PC-3 (cell line): ENCODE measurements at regions not wholly inside any gene's neighbourhood (a gene's known extent, or its start where the extent isn't known, plus 50 kb on each side); places are given as distances from the start of the nearest gene placed in this dataset.
"Not testable (repeated sequence)": the region's sequence is repeated elsewhere in the genome, so short reads cannot be mapped to it uniquely, and the experiment has no call there.

Source experiments
- ATAC-seq: fragments of 200-7000 bp; cut with Tn5 transposase; 2 replicates; pipeline ENCODE4 v1.9.1; 2020; ENCODE audit warnings: mild to moderate bottlenecking, moderate library complexity
- BruUV-seq: library from RNA; stranded (reverse); fragments of 400-500 nt; replicated peaks from 2 replicates; lab custom pipeline; 2021; lab: Mats Ljungman, UMichigan
- CTCF ChIA-PET: fragments of 300-600 bp; sonication (Branson Sonifier 250); formaldehyde crosslinking; loops from one replicate; lab custom pipeline; 2022; ENCODE audit warnings: antibody characterized with exemption; lab: Charles Lee
- POLR2A ChIA-PET: fragments of 300-600 bp; sonication (Branson Sonifier 250); formaldehyde crosslinking; loops from one replicate; lab custom pipeline; 2022; ENCODE audit warnings: antibody characterized with exemption; ENCODE audit not compliant: unreplicated experiment; lab: Charles Lee
- DNase-seq: peaks from one replicate; pipeline ENCODE4 v3.0.0-alpha.2; 2015
- H2AFZ ChIP-seq: fragments of 300-600 bp; sonication (generic); 2 replicates; pipeline ENCODE4 v1.6.0; 2016; ENCODE audit warnings: antibody characterized with exemption, low read length
- H3F3A ChIP-seq: fragments of 300-600 bp; sonication (generic); one replicate; pipeline ENCODE4 v1.6.0; 2017; ENCODE audit warnings: antibody characterized with exemption, low read length, control low read depth, mild to moderate bottlenecking; ENCODE audit not compliant: unreplicated experiment
- H3K27ac ChIP-seq: fragments of 300-600 bp; sonication (generic); 2 replicates; pipeline ENCODE4 v1.5.1; 2016; ENCODE audit warnings: mild to moderate bottlenecking, low read length
- H3K27me3 ChIP-seq: fragments of 300-600 bp; sonication (generic); 2 replicates; pipeline ENCODE4 v1.6.1; 2016; ENCODE audit warnings: low read length, mixed read lengths
- H3K36me3 ChIP-seq: fragments of 300-600 bp; sonication (generic); 2 replicates; pipeline ENCODE4 v1.6.1; 2016; ENCODE audit warnings: low read depth, mixed run types, low read length, mixed read lengths
- H3K4me1 ChIP-seq: fragments of 300-600 bp; sonication (generic); 2 replicates; pipeline ENCODE4 v1.5.1; 2016; ENCODE audit warnings: low read length; ENCODE audit not compliant: insufficient read depth
- H3K4me2 ChIP-seq: fragments of 300-600 bp; sonication (generic); 2 replicates; pipeline ENCODE4 v1.6.0; 2016; ENCODE audit warnings: low read length
- H3K4me3 ChIP-seq: fragments of 300-600 bp; sonication (generic); 2 replicates; pipeline ENCODE4 v1.5.1; 2016; ENCODE audit warnings: mild to moderate bottlenecking, low read length, mixed read lengths
- H3K79me2 ChIP-seq: fragments of 300-600 bp; sonication (generic); 2 replicates; pipeline ENCODE4 v1.6.1; 2017; ENCODE audit warnings: low read length, mixed read lengths
- H3K9ac ChIP-seq: fragments of 300-600 bp; sonication (generic); 2 replicates; pipeline ENCODE4 v1.6.0; 2016; ENCODE audit warnings: mild to moderate bottlenecking, low read length
- H3K9me2 ChIP-seq: fragments of 300-600 bp; sonication (generic); replicated peaks from 2 replicates; pipeline ENCODE4 v1.6.1; 2016; ENCODE audit warnings: mixed run types, low read length, mixed read lengths
- H3K9me3 ChIP-seq: fragments of 300-600 bp; sonication (generic); 2 replicates; pipeline ENCODE4 v1.6.1; 2016; ENCODE audit warnings: low read length, mixed read lengths
- H4K20me1 ChIP-seq: fragments of 300-600 bp; sonication (generic); 2 replicates; pipeline ENCODE4 v1.6.1; 2016; ENCODE audit warnings: low read length, mixed read lengths
- EZH2 ChIP-seq: fragments of 300-600 bp; sonication (generic); IDR thresholded peaks from one replicate; pipeline ENCODE4 v1.6.1; 2017; ENCODE audit warnings: antibody characterized with exemption, mild to moderate bottlenecking, low read length; ENCODE audit not compliant: unreplicated experiment
- EZH2phosphoT487 ChIP-seq: fragments of 300-600 bp; sonication (generic); IDR thresholded peaks from 2 replicates; pipeline ENCODE4 v1.6.1; 2018; ENCODE audit warnings: mild to moderate bottlenecking, antibody characterized with exemption, low read length, borderline replicate concordance
- intact Hi-C: fragments of 100-400 bp; cut with micrococcal nuclease; formaldehyde crosslinking; loops from 2 replicates; pipeline ENCODE4 v1.9.0; 2023
- TF ChIP-seq, protein P1 (sequence below): fragments of 300-600 bp; sonication (generic); conservative IDR thresholded peaks from 2 replicates; pipeline ENCODE4 v1.5.1; 2017; ENCODE audit warnings: antibody characterized with exemption, low read depth, mild to moderate bottlenecking, low read length

DNA sequence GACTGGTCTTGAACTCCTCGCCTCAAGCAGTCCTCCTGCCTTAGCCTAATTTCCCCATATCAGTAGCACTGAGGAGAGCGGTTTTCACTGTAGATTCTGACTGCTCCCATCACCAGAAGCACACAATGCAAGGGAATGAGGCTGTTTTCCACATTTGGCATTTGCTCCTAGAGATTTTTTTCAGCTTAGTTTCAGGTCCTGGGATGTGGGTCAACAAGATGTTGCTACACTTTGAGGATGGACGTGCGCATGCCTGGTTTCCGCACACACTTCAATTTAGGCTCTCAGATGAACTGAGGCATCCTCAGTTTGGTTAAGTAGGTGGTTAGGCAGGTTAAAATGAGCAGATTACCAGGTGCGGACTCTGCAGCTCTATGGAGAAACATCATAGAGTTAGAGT lies 287.1 kb upstream of the LYZL1 start:
- no TSS peak for BruUV-seq
- H3K79me2 ChIP-seq: no peaks in the 10 kb centered on the region
- no peaks in the 10 kb centered on the region for H3K9me3 ChIP-seq
- no peaks in the 10 kb centered on the region for H3F3A ChIP-seq
- H4K20me1 ChIP-seq: no peaks in the 10 kb centered on the region
- TF ChIP-seq EZH2phosphoT487 (no peak), EZH2 (no peak)
- TF ChIP-seq, protein P1, sequence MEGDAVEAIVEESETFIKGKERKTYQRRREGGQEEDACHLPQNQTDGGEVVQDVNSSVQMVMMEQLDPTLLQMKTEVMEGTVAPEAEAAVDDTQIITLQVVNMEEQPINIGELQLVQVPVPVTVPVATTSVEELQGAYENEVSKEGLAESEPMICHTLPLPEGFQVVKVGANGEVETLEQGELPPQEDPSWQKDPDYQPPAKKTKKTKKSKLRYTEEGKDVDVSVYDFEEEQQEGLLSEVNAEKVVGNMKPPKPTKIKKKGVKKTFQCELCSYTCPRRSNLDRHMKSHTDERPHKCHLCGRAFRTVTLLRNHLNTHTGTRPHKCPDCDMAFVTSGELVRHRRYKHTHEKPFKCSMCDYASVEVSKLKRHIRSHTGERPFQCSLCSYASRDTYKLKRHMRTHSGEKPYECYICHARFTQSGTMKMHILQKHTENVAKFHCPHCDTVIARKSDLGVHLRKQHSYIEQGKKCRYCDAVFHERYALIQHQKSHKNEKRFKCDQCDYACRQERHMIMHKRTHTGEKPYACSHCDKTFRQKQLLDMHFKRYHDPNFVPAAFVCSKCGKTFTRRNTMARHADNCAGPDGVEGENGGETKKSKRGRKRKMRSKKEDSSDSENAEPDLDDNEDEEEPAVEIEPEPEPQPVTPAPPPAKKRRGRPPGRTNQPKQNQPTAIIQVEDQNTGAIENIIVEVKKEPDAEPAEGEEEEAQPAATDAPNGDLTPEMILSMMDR: no peak
- intact Hi-C loops: no loop called here
- H3K36me3 ChIP-seq: no peaks in the 10 kb centered on the region
- no peak overlapping the region for H3K4me2 ChIP-seq
- CTCF ChIA-PET: no interaction called here
- H3K9me2 ChIP-seq: no peaks in the 10 kb centered on the region
- no peak overlapping the region for H3K9ac ChIP-seq
- no peak overlapping the region for H3K27ac ChIP-seq
- no peak overlapping the region for H2AFZ ChIP-seq
- POLR2A ChIA-PET: no interaction called here
- no peaks in the 10 kb centered on the region for H3K27me3 ChIP-seq
- ATAC-seq (no peak), DNase-seq (no peak)
- peaks cover 10% of the 10 kb centered on the region for H3K4me1 ChIP-seq
- H3K4me3 ChIP-seq: no peak overlapping the region

DNA sequence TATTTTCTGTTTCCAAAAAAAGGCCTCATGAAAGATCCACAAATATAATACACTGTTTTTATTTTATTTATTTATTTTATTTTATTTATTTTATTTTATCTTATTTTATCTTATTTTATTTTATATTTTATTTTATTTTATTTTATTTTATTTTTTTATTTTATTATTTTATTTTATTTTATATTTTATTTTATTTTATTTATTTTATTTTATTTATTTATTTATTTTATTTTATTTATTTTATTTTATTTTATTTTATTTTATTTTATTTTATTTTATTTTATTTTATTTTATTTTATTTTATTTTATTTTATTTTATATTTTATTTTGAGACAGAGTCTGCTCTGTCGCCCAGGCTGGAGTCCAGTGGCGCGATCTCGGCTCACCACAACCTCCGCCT lies 285.9 kb upstream of the LYZL1 start:
- H3K9me3 ChIP-seq, H3K4me3 ChIP-seq, H3K4me2 ChIP-seq, ATAC-seq, H3K27me3 ChIP-seq, DNase-seq, BruUV-seq, H3K9ac ChIP-seq, H3K9me2 ChIP-seq, H3F3A ChIP-seq, H3K4me1 ChIP-seq, H3K79me2 ChIP-seq, H3K36me3 ChIP-seq, CTCF ChIA-PET, POLR2A ChIA-PET, intact Hi-C loops, H3K27ac ChIP-seq, H4K20me1 ChIP-seq, H2AFZ ChIP-seq: not testable (repeated sequence)

DNA sequence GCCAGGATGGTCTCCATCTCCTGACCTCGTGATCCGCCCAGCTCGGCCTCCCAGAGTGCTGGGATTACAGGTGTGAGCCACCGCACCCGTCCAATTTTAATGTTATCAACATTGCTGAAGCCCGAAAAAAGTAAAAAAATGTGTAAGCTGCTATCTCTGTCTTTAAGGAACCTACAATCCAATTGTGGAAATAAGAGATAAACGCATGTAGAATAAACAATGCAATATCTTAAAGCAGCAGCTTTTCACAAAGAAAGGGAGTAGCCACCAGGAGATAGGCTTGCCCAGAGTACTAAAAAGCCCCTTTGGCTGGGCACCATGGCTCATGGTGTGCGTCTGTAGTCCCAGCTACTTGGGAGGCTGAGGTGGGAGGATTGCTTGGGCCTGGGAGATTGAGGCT lies 282.9 kb upstream of the LYZL1 start:
- Histone ChIP-seq H4K20me1 (no peaks in the 10 kb centered on the region), H3K9me3 (no peaks in the 10 kb centered on the region), H3F3A (no peaks in the 10 kb centered on the region), H2AFZ (no peak overlapping the region), H3K9ac (no peak overlapping the region), H3K79me2 (no peaks in the 10 kb centered on the region), H3K27me3 (no peaks in the 10 kb centered on the region), H3K4me1 (no peaks in the 10 kb centered on the region), H3K27ac (no peak overlapping the region), H3K36me3 (no peaks in the 10 kb centered on the region), H3K4me3 (no peak overlapping the region), H3K9me2 (no peaks in the 10 kb centered on the region), H3K4me2 (no peak overlapping the region)
- ChIA-PET POLR2A (no interaction called here), CTCF (no interaction called here)
- TF ChIP-seq EZH2phosphoT487: no peak
- TF ChIP-seq EZH2: no peak
- TF ChIP-seq, protein P1: no peak
- intact Hi-C loops: no loop called here
- no TSS peak for BruUV-seq
- no peak for DNase-seq
- no peak for ATAC-seq
